Ishikawa (cell line): ENCODE measurements at regions not wholly inside any gene's neighbourhood (a gene's known extent, or its start where the extent isn't known, plus 50 kb on each side); places are given as distances from the start of the nearest gene placed in this dataset.

Experiments used
- CEBPB ChIP-seq: IDR thresholded peaks from 2 replicates; pipeline ENCODE4 v1.6.1; 2012
- MAX ChIP-seq: IDR thresholded peaks from 2 replicates; pipeline ENCODE4 v1.6.1; 2012
- REST ChIP-seq: IDR thresholded peaks from 2 replicates; pipeline ENCODE4 v1.6.1; 2012; ENCODE audit warnings: low read depth, mild to moderate bottlenecking
- TCF12 ChIP-seq: IDR thresholded peaks from 2 replicates; pipeline ENCODE4 v1.6.1; 2012; ENCODE audit warnings: low read depth
- YY1 ChIP-seq: IDR thresholded peaks from 2 replicates; pipeline ENCODE4 v1.6.1; 2012; ENCODE audit warnings: low read depth

- no peak for TF ChIP-seq CEBPB
- TF ChIP-seq TCF12 = no peak
- no peak for TF ChIP-seq MAX
- no peak for TF ChIP-seq REST
- no peak for TF ChIP-seq YY1
Observed at GRCh38 chr3:159113221-159113875, 311.5 kb downstream of the MFSD1 start.
